ENCODE measurements at regions not wholly inside any gene's neighbourhood (a gene's known extent, or its start where the extent isn't known, plus 50 kb on each side); places are given as distances from the start of the nearest gene placed in this dataset.

GRCh38 chrX:115892787-115893671 is 277.5 kb upstream of the AGTR2 start (continued):
- TF ChIP-seq POU2F2 (IDR thresholded peaks at IDR 0.05; ENCODE audit: borderline replicate concordance, low read depth, low read length) = peak; percentile 63; the same call in 2 of the 3 replicates
- no peak for TF ChIP-seq YBX1 (IDR thresholded peaks at IDR 0.05)
- no peak for TF ChIP-seq PRDM15 (CRISPR knock-in tag; IDR thresholded peaks at IDR 0.05)
- TF ChIP-seq BMI1 (IDR thresholded peaks at IDR 0.05; ENCODE audit: borderline replicate concordance) = no peak
- TF ChIP-seq MYB (IDR thresholded peaks at IDR 0.05; ENCODE audit: borderline replicate concordance, low read depth, low read length) = no peak
- TF ChIP-seq SMAD5 (IDR thresholded peaks at IDR 0.05; ENCODE audit: low read depth) = no peak
- TF ChIP-seq TCF3 (IDR thresholded peaks at IDR 0.05; ENCODE audit: borderline replicate concordance, insufficient read depth, low read depth, low read length) = 0 out of 2 replicates have a peak, but pooled peaks have one; percentile 42
- TF ChIP-seq KAT2A (conservative IDR thresholded peaks at IDR 0.05; ENCODE audit: control insufficient read depth, low read depth, low read length) = no peak
- peak; percentile 39; the same call in 1 of the 2 replicates for TF ChIP-seq FOXM1 (IDR thresholded peaks at IDR 0.05; ENCODE audit: low read depth, low read length)
- 0 out of 2 replicates have a peak, but pooled peaks have one; percentile 27 for TF ChIP-seq GATAD2B (conservative IDR thresholded peaks at IDR 0.05; ENCODE audit: low read depth)
- TF ChIP-seq PAX5 (IDR thresholded peaks at IDR 0.05; ENCODE audit: borderline replicate concordance, low read depth, low read length) = peak; percentile 96
- TF ChIP-seq EGR1 (IDR thresholded peaks at IDR 0.05; ENCODE audit: borderline replicate concordance in 1 of 2, low read depth in 2 of 2, low read length in 2 of 2) = peak in 1 of 2 experiments; percentile 58; a peak in 1 of 3 replicates
- TF ChIP-seq SP1 (IDR thresholded peaks at IDR 0.05; ENCODE audit: low read depth, low read length) = peak; percentile 74
- TF ChIP-seq IKZF1 (conservative IDR thresholded peaks at IDR 0.05) = peak; percentile 55
- peak; percentile 100 for TF ChIP-seq ZNF384 (IDR thresholded peaks at IDR 0.05; ENCODE audit: borderline replicate concordance, low read depth, low read length)
- TF ChIP-seq CREB1 (IDR thresholded peaks at IDR 0.05; ENCODE audit: low read depth) = no peak; the same call in 1 of the 2 replicates
- TF ChIP-seq NR2F1 (conservative IDR thresholded peaks at IDR 0.05) = 0 out of 2 replicates have a peak, but pooled peaks have one; percentile 45
- TF ChIP-seq ZBED1 (IDR thresholded peaks at IDR 0.05; ENCODE audit: borderline replicate concordance) = peak; percentile 93; the same call in 1 of the 2 replicates
- 0 out of 2 replicates have a peak, but pooled peaks have one; percentile 78 for TF ChIP-seq TARDBP (IDR thresholded peaks at IDR 0.05; ENCODE audit: borderline replicate concordance)
- no peak for TF ChIP-seq BRCA1 (IDR thresholded peaks at IDR 0.05; ENCODE audit: low read depth, low read length)
- peak; percentile 95 for TF ChIP-seq CHD2 (IDR thresholded peaks at IDR 0.05; ENCODE audit: borderline replicate concordance, low read depth, low read length)
- TF ChIP-seq RCOR1 (conservative IDR thresholded peaks at IDR 0.05; ENCODE audit: low read depth, low read length) = no peak
- peak; percentile 77 for TF ChIP-seq TBL1XR1 (IDR thresholded peaks at IDR 0.05; ENCODE audit: low read depth, low read length)
- TF ChIP-seq ZNF217 (IDR thresholded peaks at IDR 0.05) = no peak
- no peak for TF ChIP-seq NR2C1 (IDR thresholded peaks at IDR 0.05)
- TF ChIP-seq PBX3 (IDR thresholded peaks at IDR 0.05; ENCODE audit: insufficient replicate concordance, low read depth, low read length) = no peak

Data from GM12878 (cell line).